CD4-positive, alpha-beta T cell treated with Interleukin-2 at 100 ng/mL for 4 hours (primary cell): ENCODE measurements at regions not wholly inside any gene's neighbourhood (a gene's known extent, or its start where the extent isn't known, plus 50 kb on each side); places are given as distances from the start of the nearest gene placed in this dataset.
"Not testable (repeated sequence)": the region's sequence is repeated elsewhere in the genome, so short reads cannot be mapped to it uniquely, and the experiment has no call there.

ENCODE experiments used
- DNase-seq: peaks from one replicate; pipeline ENCODE4 v3.0.0-alpha.2; 2020; ENCODE audit warnings: low spot score

DNA sequence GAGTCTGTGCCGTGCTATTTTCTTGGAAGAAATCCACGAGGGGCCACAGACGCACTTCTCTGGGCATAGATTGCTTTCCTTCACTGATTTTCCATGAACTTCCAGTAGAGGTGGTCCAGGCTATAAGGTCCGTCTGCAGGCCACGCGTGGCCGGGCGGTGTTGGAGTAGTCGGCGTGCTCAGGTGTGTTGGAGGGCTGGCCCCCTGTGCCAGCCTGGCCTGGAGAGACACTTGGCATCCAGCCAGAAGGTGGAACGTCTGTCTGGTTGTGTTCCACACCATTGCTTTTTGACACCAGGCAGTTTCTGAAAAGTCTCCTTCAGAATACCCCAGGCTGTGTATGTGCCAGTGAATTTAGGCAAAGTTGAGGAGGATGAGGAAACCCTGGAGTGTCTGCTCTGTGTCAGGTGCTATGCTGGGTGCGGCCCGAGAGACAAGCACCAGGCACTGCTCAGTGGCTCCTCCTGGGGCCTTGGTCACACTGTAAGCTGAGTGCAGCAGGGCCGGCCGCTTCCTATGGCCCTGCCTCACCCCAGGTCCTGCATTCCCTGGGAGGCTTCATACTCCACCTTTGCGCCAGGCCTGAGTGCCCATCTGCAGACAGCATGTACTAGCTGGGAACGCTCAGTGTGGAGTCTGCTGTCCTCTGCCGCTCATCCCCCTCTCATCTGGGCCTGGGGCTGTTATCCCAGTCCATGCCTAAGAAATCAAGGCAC, 52.1 kb upstream of the TAMM41 start:
- DNase-seq: no peak

DNA sequence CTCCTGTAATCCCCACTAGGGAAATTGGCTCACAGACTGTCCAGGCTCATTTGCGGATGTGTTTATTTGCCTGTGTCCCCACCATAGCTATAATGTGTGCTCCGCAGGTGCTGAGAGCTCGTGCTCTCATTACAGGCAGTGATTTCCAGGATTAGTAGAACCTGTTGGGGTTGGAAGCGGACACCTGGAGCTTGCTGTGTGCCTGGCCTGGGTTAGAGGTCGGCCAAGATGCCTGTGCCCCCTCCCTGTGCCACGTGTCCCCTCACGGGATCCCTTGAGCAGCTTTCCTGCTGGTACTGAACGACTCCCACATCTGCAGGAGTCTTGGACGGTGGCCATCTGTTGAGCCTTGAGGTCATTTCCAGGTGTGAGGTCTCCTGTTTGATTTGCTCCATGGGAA, 52.7 kb upstream of the TAMM41 start:
- not testable (repeated sequence) for DNase-seq

DNA sequence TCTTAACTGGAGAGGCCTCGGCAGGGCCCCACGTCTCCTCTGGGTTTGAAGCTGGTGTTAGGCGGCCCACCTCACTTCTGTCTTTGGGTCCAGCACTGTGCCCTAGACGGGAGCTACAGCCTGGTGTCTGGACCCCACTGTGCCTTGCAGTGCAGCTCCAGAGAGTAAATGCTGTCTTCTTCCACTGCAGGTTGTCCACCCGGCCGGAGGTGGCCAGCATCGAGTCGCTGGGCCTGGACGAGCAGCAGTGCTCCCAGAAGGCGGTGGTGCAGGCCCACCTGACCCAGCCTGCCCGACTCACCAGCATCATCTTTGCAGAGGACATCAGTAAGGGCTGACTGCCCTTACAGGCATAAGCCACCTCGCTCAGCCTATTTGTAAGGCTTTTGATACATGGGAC, 53.1 kb upstream of the TAMM41 start:
- DNase-seq: no peak

DNA sequence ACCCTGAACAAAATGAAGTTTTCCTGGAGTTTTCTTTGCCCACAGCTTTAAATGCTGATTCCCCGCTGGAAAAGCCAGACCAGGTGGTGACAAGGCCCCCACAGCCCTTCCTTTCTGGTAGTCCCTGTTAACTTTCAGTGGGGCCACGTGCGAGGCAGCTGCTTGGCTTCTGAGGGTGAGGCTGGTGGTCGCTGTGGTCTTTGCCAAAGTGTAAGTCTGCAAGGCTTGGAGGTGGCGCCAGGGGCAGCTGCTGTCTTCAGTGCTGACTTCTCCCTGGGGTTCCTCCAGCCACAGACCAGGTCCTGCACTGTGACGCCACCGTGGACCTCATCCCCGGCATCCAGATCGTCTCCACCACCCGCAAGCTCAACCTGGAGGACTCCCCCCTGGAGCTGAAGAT, 54.1 kb upstream of the TAMM41 start:
- DNase-seq: no peak

DNA sequence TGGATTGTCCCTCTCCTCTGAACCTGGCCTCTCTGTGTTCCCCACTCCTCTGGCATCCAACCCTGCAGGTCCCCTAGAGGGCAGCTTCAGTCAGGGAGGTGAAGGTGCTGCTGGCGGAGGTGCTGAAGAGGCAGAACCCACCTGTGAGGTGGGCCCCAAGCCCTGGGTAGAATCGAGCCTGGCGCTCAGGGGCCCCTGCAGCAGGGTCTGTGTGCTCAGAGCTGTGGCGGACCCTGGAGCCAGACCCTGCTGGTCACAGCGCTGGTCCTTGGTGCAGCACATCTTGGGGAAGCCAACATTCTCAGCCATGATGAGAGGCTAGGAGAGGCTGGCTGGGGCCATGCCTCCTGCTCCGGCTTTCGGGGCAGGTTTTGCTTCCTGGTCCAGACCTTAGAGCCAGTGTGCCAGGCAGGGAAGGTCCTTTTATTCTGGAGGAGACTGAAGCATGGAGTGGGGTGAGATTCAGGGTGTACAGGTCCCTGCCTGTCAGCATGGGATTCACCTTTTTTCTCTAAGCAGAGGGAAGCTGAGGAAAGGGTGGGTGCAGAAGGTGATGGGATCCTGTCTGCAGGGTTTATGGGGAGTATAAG, 54.7 kb upstream of the TAMM41 start:
- no peak for DNase-seq

DNA sequence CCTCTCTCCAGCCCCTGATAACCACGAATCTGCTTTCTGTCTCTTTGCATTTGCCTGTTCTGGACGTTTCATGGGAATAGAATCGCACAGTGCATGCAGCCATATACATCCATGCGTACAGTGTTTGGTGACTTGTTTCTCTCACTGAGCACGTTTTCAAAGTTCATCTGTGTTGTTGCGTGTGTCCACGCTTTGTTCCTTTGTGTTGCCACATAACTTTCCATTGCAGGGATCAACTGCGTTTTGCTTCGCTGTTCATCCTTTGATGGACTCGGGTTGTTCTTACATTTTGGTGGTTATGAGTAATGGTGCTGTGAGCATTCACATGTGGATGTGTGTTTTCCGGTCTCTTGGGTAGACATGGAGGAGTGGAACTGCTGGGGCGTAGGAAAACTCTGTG, 56.4 kb upstream of the TAMM41 start:
- DNase-seq: no peak

DNA sequence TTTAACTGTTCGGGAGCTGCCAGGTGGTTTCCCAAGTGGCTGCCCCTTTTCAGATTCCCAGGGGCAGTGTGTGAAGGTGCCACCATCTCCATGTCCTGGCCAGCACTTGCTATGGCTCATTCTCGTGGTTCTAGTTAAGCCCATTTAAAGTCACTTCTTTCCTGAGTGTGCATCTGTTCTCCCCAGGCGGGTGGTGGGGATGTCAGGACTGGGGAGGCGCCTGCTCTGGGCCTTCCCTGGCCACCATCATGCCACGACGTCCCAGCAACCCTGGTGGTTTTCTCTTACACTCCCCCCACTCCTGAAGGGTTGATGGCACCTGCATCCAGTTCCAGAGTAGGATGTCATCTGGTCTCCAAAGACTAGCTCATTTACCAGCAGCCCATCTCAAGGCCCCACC, 56.8 kb upstream of the TAMM41 start:
- DNase-seq: no peak

DNA sequence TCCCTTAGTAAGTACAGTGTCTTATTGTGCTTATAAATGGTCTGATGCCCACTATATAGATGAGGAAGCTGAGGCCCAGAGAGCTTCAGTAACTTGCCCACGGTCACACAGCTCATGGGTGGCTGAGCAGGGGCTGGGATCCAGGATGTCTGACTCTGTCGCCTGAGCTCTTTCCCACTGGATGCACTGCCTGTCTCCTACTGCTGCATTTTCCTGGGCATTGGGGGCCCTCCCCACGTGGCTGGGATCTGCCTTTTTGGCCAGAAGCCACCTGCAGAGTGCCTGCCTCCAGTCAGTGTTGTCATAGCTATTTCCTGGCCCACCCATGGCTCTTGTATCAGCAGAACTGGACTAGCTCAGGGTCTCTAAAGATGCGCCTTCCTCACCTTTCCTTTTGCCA, 57.5 kb upstream of the TAMM41 start:
- no peak for DNase-seq

DNA sequence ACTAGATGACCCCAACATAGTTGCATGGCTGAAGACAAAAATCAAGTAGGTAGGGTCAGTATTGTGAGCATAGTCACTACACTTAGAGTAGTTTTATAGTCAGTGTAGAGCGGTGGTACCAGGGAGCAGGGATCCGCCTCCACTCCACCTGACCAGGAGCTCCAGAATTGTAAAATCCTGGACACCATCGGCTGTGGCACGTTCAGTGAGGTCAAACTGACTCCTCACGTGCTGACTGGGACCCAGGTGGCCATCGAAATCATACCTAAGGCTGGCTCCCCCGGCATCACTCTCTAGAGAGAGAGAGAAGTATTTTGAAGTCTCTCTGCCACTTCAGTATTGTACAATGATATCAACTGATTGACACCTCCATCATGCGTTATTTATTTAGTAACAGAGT, 59.7 kb upstream of the TAMM41 start:
- no peak for DNase-seq

DNA sequence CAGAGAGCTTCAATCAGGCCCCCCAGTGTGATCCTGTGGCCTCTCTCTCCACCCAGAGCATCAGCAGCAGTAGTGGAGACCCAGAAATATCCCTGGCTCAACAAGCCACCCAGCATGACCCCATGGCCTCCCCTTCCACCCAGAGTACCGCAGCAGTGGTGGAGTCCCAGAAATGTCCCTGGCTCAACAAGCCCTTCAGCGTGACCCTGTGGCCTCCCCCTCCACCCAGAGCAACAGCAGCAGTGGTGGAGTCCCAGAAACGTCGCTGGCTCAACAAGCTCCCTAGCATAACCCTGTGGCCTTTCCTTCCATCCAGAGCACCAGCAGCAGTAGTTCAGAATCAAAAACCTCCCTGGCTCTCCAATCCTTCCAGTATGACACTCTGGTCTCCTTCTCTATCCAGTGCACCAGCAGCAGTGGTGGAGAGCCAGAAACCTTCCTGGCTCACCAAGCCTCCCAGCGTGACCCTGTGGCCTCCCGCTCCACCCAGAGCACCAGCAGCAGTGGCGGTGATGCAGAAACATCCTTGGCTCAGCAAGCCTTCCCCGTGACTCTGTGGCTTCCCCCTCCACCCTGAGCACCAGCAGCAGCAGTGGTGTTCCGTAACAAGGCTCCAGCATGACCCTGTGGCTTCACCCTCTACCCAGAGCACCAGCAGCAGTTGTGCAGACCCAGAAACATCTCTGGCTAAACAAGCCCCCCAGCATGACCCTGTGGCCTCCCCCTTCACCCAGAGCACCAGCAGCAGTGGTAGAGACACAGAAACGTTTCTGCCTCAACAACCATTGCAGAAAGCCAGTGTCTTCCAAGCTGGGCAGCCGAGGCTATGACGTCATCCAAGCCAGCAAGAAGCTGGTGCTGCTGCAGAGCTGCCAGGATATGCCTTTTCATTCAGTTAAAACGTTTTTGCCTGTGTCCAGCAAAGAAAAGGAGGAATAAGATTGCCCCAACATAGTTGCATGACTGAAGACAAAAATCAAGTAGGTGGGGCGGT, 61.3 kb upstream of the TAMM41 start:
- no peak for DNase-seq

DNA sequence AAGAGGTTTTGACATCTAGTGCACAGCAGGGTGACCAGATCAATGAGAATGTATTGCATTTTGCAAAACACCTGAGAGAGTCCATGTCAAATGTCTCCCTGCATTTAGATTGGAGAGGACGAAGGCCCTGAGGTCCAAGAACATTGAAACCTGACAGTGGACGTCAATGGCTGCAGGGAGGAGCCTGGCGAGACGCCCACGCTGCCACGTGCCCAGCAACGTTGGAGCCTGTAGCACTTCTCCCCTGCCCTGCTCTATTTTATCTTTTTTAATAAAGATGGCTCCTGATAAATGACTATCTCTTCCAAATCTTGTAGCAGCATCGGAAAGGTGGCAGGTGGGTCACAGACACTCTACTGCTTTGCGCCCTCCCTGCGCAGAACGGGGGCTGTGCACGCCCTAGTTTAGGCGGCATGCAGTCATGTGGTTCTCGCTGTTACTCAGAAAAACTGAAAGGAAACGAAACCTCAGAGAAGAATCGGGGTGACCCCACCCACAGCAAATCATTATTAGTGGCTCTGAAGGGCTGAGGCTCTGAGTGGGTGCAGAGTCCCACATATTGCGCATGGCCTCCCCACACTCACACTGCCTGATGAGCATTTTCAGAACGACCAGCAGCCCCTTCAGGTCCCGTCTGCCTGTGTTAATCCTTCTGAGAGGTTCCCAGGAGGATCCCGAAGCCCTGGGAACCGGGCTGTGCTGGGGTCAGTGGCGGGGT, 62.5 kb upstream of the TAMM41 start:
- DNase-seq: peak; percentile 25

DNA sequence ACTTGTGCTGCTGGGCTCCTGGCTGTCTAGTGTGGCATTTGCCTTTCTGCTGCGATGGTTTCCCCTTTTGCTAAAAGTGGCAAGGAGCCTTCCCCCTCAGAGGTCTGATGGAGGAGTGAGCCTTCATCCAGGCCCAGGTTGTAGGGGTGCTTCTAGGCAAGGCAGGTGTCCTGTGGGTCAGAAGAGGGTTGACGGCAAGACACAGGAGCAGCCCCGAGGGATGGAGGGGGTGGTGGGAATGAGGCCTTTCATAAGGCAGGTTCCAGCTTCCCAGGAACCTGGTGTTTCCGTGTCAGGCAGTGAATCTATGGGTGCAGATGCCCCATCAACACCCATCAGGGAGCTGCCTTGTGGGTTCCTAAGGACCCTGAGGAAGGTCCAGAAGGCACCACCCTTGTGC, 63.0 kb upstream of the TAMM41 start:
- no peak for DNase-seq

DNA sequence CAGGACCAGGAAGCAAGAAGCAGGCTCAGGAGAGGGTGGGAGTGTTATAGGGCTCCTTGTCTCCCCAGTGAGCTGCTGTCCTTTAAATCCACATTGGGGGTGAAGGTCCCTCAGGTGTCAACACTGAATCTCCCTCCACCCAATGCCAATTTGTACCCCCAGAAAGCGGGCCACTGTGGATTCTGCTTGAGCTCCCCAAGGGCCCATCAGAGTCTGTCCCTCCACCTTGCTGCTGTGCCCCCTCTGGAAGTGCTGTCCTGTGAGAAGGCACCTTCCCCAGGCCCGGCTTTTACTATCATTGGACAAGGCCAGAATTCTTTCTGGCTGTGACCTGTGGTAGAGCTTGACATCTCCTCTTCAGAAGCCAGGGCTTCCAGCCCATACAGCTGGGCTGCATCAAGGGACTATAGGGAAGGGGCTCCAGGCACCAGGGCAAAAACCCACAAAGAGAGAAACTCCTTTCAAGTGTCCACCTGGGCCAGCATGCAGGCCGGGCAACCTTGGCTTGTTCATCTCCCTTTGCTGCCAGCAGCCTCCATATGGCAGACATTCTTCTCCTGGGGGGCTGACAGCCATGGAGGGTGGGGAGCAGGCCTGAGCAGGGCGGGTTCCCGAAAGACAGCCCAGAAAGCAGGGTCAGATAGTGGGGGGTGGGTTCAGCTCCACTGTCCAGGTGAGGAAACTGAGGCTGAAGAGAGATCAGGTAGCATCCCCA, 63.7 kb upstream of the TAMM41 start:
- DNase-seq: not testable (repeated sequence)

DNA sequence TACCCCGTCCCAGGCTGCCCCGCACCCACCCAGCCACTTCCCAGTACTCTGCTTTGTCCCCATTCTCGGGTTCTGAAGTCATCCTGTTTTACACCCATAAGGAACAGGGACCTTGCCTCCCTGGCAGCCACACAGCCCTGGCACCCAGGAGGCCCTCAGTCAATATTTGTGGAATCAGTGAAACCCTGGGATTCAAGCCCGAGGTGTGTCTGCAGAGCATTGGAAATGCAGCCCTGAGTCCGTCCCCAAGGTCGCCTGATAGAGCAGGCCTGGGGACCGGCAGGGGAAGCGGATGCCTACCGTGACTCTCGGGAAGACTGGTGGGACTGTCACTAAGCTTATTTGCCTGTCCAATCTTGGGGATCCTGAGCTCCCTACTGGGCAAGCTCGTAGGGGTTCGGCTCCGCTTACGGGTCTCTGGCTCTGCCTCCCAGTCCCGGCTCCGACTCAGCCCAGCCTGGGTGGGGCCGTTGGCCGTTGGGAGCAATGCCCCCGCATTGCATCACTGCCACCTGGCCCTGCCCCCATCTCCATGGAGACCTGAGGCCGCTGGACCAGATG, 64.4 kb upstream of the TAMM41 start:
- DNase-seq: no peak

DNA sequence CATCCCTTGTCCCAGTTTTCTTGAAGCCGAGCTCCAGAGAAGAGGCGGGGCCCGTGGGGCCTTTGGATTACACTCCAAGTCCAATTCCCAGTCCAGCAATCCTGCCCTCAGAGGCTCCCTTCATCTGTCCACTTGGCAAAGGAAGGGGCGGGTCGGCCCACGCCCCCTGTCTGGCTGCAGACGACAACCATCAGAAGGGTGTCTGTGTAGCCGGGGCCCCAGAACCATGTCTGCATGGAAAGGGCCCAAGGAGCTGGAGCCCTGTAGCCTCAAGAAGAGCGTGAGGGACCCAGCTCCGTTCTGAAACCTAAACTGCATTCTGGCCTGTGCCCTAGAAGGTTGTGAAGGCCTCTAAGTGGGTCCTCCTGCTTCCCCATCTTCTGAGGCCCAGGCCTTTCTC, 65.2 kb upstream of the TAMM41 start:
- not testable (repeated sequence) for DNase-seq

DNA sequence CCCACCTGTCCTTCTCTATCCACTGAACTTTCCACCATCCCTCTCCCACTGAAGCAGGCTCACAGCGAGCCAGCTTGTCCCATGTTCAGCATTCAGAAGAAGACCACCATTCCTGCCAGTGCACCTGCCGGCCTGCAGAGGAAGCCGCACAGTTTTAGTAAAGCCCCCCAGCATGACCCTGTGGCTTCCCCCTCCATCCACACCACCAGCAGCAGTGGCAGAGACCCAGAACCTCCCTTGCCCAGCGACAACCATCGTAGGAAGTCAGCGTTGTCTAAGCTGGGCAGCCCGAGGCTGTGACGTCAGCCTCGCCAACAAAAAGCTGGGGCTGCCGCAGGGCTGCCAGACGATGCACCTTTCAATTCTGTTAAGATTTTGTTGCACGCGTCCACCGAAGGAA, 66.6 kb upstream of the TAMM41 start:
- no peak for DNase-seq

DNA sequence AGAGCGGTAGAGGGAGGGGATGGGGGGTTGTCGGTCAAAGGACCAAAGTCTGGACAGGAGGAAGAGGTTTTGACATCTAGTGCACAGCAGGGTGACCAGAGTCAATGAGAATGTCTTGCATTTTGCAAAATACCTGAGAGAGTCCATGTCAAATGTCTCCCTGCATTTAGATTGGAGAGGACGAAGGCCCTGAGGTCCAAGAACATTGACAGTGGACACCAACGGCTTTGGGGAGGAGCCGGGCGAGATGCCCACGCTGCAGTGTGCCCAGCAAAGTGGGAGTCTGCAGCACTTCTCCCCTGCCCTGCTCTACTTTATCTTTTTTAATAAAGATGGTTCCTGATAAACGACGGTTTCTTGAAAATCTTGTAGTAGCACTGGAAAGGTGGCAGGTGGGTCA, 67.4 kb upstream of the TAMM41 start:
- DNase-seq: no peak

DNA sequence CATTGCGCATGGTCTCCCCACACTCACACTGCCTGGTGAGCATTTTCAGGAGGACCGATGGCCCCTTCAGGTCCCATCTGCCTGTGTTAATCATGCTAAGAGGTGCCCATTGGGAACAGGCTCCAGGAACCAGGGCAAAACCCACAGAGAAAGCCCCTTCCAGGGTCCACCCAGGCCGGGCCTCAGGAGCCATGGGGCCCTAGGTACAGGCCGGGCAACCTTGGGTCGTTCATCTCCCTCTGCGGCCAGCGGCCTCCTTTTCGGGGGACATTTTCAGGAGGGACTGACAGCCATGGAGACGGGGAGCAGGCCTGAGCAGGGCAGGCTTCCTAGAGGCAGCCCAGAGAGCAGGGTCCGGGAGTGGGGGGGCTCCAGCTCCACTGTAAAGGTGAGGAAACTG, 68.0 kb upstream of the TAMM41 start:
- no peak for DNase-seq

DNA sequence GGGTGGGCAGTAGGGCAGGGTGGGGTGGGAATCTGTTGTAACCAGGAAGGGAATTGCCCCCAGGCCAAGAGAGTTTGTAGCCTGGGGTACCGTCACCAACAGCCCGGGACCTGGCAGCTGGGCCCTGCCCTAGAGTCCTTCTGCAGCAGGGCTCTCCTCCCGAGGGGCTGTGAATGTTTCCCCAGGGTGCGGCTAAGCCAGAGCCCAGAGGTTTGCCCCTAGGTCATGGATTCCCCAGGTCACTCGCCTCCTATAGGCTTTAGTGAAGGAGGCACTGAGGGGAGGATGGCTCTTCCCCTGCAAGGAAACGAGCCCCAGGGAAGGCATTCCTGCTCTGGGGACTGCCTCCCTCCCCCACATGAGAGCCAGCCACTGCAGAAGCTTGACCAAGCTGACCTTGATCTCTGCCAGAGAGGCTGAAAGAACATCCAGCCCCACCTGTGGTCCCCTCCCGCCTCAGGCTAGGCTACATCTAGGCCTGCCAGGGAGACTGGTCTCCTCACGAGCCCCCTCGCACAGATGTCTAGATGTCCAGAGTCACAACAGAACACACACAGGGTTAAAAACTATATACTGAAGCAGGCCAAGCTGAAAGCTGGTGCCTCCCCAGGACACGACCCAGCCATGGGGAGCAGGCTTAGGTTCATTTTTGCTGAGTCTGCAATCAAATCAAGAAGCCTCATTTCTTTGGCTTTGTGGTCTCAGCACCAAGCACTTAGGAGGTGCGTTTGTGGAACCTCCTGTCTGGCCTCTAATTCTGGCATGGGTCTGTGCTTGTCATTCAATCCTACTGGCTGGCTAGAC, 69.1 kb upstream of the TAMM41 start:
- DNase-seq: no peak

DNA sequence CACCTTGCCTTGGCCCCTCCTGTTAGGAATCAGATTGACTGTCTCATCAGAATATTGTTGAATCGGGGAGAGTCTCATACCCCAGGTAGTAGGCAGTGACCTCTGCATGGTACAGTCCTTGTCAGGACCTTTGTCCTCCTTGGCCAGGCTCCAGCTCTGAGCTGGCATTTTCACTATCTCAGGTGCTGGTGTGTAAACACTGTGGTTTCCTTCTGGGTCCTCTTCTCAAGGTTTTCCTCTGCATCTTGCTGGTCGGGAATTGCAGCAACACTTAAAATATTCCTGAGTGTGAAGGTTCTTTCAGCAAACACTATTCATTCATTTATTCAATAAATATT, 69.7 kb upstream of the TAMM41 start:
- not testable (repeated sequence) for DNase-seq

DNA sequence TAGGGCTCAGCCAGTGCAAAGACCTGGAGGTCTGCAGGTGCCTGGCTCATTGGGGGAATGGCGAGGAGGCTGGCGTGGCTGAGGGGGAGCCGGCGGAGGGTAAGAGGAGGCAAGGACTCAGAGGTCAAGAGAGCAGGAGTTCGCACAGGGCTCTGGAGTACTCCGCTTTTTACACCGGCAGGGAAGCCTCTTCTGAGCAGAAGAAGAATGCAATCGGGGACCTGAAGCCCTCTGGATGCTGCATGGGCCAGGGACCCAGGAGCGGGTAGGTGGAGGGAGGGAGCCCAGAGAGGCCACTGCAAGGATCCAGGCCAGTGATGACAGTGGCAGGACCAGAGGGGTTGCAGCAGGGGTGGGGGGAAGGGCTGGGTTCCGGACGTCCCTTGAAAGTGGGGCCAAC, 70.4 kb upstream of the TAMM41 start:
- no peak for DNase-seq
